Panc1 (cell line): ENCODE measurements at regions not wholly inside any gene's neighbourhood (a gene's known extent, or its start where the extent isn't known, plus 50 kb on each side); places are given as distances from the start of the nearest gene placed in this dataset.
"Not testable (repeated sequence)": the region's sequence is repeated elsewhere in the genome, so short reads cannot be mapped to it uniquely, and the experiment has no call there.

Experiments
- CTCF ChIP-seq: fragments of 450-650 bp; IDR thresholded peaks from 2 replicates; pipeline ENCODE4 v1.5.1; 2017; ENCODE audit warnings: mild to moderate bottlenecking
- POLR2AphosphoS5 ChIP-seq: IDR thresholded peaks from 2 replicates; pipeline ENCODE4 v1.6.1; 2012; ENCODE audit warnings: mild to moderate bottlenecking, low read depth, low read length, moderate library complexity

GRCh38 chr16:16570055-16570454 lies 191.1 kb downstream of the NPIPA7 start:
- not testable (repeated sequence) for TF ChIP-seq CTCF, POLR2AphosphoS5
